DOHH2 (cell line): ENCODE measurements at regions not wholly inside any gene's neighbourhood (a gene's known extent, or its start where the extent isn't known, plus 50 kb on each side); places are given as distances from the start of the nearest gene placed in this dataset.

ENCODE experiments used
- H3F3A ChIP-seq: fragments of 200-600 bp; sonication (generic), shearing (Covaris generic); 2 replicates; pipeline ENCODE4 v1.6.0; 2016; ENCODE audit warnings: antibody characterized with exemption, mild to moderate bottlenecking; ENCODE audit not compliant: control insufficient read depth, insufficient read depth
- H3K27ac ChIP-seq: fragments of 200-600 bp; sonication (generic); 2 replicates; pipeline ENCODE4 v1.5.1; 2014; ENCODE audit warnings: low read depth, mild to moderate bottlenecking, low read length, moderate library complexity
- H3K27me3 ChIP-seq: fragments of 200-600 bp; sonication (generic); 2 replicates; pipeline ENCODE4 v1.6.1; 2014; ENCODE audit warnings: mild to moderate bottlenecking, low read length, mixed read lengths; ENCODE audit not compliant: control insufficient read depth
- H3K36me3 ChIP-seq: fragments of 200-600 bp; sonication (generic); 2 replicates; pipeline ENCODE4 v1.6.1; 2014; ENCODE audit warnings: mild to moderate bottlenecking, low read length, moderate library complexity, mixed read lengths; ENCODE audit not compliant: control insufficient read depth
- H3K4me1 ChIP-seq: fragments of 200-600 bp; sonication (generic); 2 replicates; pipeline ENCODE4 v1.6.1; 2014; ENCODE audit warnings: mild to moderate bottlenecking, low read length, mixed read lengths; ENCODE audit not compliant: control insufficient read depth
- H3K4me2 ChIP-seq: fragments of 200-600 bp; sonication (generic); 2 replicates; pipeline ENCODE4 v1.6.0; 2014; ENCODE audit warnings: mild to moderate bottlenecking, low read length, moderate library complexity
- H3K4me3 ChIP-seq: fragments of 200-600 bp; sonication (generic); 2 replicates; pipeline ENCODE4 v1.5.1; 2014; ENCODE audit warnings: mild to moderate bottlenecking, low read length, mixed read lengths
- H3K79me2 ChIP-seq: fragments of 200-600 bp; sonication (generic); 2 replicates; pipeline ENCODE4 v1.6.1; 2014; ENCODE audit warnings: mild to moderate bottlenecking, low read length, mixed read lengths; ENCODE audit not compliant: control insufficient read depth
- H3K9me2 ChIP-seq: fragments of 200-600 bp; sonication (generic); replicated peaks from 2 replicates; pipeline ENCODE4 v1.6.1; 2014; ENCODE audit warnings: mild to moderate bottlenecking, low read length, mixed read lengths; ENCODE audit not compliant: control insufficient read depth
- H3K9me3 ChIP-seq: fragments of 200-600 bp; sonication (generic); 2 replicates; pipeline ENCODE4 v1.6.1; 2014; ENCODE audit warnings: antibody characterized with exemption, low read length, mixed read lengths; ENCODE audit not compliant: control insufficient read depth, insufficient read depth
- H4K20me1 ChIP-seq: fragments of 200-600 bp; sonication (generic); 2 replicates; pipeline ENCODE4 v1.6.0; 2014; ENCODE audit warnings: low read depth, mild to moderate bottlenecking, antibody characterized with exemption, low read length, moderate library complexity; ENCODE audit not compliant: control insufficient read depth, insufficient read depth
- EZH2phosphoT487 ChIP-seq: fragments of 200-600 bp; sonication (generic); IDR thresholded peaks from 2 replicates; pipeline ENCODE4 v1.6.1; 2017; ENCODE audit warnings: borderline replicate concordance, mild to moderate bottlenecking, antibody characterized with exemption, low read length, moderate library complexity, mixed read lengths
- TF ChIP-seq, protein P1 (sequence below): fragments of 200-600 bp; sonication (generic); IDR thresholded peaks from one replicate; pipeline ENCODE4 v1.5.1; 2014; ENCODE audit warnings: antibody characterized with exemption, mild to moderate bottlenecking, low read depth, low read length; ENCODE audit not compliant: poor library complexity, severe bottlenecking

- H4K20me1 ChIP-seq, result no peaks in the 10 kb centered on the region
- no peaks in the 10 kb centered on the region for H3K9me2 ChIP-seq
- H3F3A ChIP-seq, result no peaks in the 10 kb centered on the region
- H3K36me3 ChIP-seq, result no peaks in the 10 kb centered on the region
- no peak overlapping the region for H3K4me3 ChIP-seq
- H3K9me3 ChIP-seq, result no peaks in the 10 kb centered on the region
- no peaks in the 10 kb centered on the region for H3K27me3 ChIP-seq
- no peaks in the 10 kb centered on the region for H3K79me2 ChIP-seq
- H3K4me1 ChIP-seq, result no peaks in the 10 kb centered on the region
- no peak overlapping the region for H3K27ac ChIP-seq
- TF ChIP-seq, protein P1, sequence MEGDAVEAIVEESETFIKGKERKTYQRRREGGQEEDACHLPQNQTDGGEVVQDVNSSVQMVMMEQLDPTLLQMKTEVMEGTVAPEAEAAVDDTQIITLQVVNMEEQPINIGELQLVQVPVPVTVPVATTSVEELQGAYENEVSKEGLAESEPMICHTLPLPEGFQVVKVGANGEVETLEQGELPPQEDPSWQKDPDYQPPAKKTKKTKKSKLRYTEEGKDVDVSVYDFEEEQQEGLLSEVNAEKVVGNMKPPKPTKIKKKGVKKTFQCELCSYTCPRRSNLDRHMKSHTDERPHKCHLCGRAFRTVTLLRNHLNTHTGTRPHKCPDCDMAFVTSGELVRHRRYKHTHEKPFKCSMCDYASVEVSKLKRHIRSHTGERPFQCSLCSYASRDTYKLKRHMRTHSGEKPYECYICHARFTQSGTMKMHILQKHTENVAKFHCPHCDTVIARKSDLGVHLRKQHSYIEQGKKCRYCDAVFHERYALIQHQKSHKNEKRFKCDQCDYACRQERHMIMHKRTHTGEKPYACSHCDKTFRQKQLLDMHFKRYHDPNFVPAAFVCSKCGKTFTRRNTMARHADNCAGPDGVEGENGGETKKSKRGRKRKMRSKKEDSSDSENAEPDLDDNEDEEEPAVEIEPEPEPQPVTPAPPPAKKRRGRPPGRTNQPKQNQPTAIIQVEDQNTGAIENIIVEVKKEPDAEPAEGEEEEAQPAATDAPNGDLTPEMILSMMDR, result no peak
- no peak for TF ChIP-seq EZH2phosphoT487
- no peak overlapping the region for H3K4me2 ChIP-seq
These were observed 142.5 kb upstream of the ELAC2 start for GRCh38 chr17:13160296-13160695.

- no peaks in the 10 kb centered on the region for H3K9me2 ChIP-seq
- TF ChIP-seq, protein P1, result no peak
- TF ChIP-seq EZH2phosphoT487, result no peak
- no peaks in the 10 kb centered on the region for H3K27me3 ChIP-seq
- H3F3A ChIP-seq, result no peaks in the 10 kb centered on the region
- H3K4me3 ChIP-seq, result no peak overlapping the region
- no peak overlapping the region for H3K27ac ChIP-seq
- H3K36me3 ChIP-seq, result no peaks in the 10 kb centered on the region
- no peaks in the 10 kb centered on the region for H3K4me1 ChIP-seq
- no peaks in the 10 kb centered on the region for H3K9me3 ChIP-seq
- no peaks in the 10 kb centered on the region for H3K79me2 ChIP-seq
- no peak overlapping the region for H3K4me2 ChIP-seq
- no peaks in the 10 kb centered on the region for H4K20me1 ChIP-seq
These were observed 140.8 kb upstream of the ELAC2 start for GRCh38 chr17:13158494-13159240.

DNA sequence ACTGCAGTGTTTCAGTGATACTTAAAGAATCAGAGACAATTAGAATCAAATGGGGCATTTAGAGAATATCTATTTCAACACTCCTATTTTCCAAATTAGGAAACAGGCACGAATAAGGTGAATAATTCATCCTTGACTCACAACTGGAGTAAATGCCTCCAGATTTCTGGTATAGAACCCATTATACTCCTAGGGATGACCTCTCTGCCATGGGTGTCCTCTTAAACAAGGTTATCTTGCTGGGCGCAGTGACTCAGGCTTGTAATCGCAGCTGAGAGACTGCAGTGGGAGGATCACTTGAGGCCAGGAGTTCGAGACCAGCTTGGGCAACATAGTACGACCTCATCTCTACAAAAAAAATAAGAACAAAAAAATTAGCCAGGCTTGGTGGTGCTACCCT lies 139.8 kb upstream of the ELAC2 start:
- Histone ChIP-seq H3K27ac (no peak overlapping the region), H3K9me2 (no peaks in the 10 kb centered on the region), H4K20me1 (no peaks in the 10 kb centered on the region), H3K27me3 (no peaks in the 10 kb centered on the region), H3F3A (no peaks in the 10 kb centered on the region), H3K36me3 (no peaks in the 10 kb centered on the region), H3K4me3 (no peak overlapping the region), H3K4me2 (no peak overlapping the region), H3K9me3 (no peaks in the 10 kb centered on the region), H3K4me1 (no peaks in the 10 kb centered on the region), H3K79me2 (no peaks in the 10 kb centered on the region)
- TF ChIP-seq EZH2phosphoT487, result no peak
- TF ChIP-seq, protein P1, result no peak
